Pancreas (tissue), 10 donors: ENCODE measurements at regions not wholly inside any gene's neighbourhood (a gene's known extent, or its start where the extent isn't known, plus 50 kb on each side); places are given as distances from the start of the nearest gene placed in this dataset.

Experiments used
- ATAC-seq, 4 donors: fragments of 200-7000 bp; cut with Tn5 transposase; one replicate each; pipeline versions ENCODE4 v1.8.0 to v1.9.1; 2020; ENCODE audit warnings: mild to moderate bottlenecking in 4 of 4, moderate library complexity in 4 of 4
- DNase-seq, 6 donors: peaks; one replicate each; pipeline ENCODE4 v3.0.0-alpha.2; 2020
- FAIRE-seq: peaks from 2 replicates; lab custom pipeline; 2012; peaks lifted over from hg19 to GRCh38; lab: Jason Lieb, UNC
- H3K27ac ChIP-seq, 4 donors: fragments of 200-600 bp; sonication (generic); 1 replicate in 3 of 4; 2 replicates in 1 of 4; pipeline versions ENCODE4 v1.5.0 to v1.8.0; 2020
- H3K27me3 ChIP-seq, 4 donors: fragments of 200-600 bp; one replicate each; pipeline ENCODE4 v1.8.0; 2021
- H3K36me3 ChIP-seq, 3 donors: fragments of 200-600 bp; sonication (generic) in 1 of 3; one replicate each; pipeline versions ENCODE4 v1.5.0 to v1.8.0; 2020 to 2021
- H3K4me1 ChIP-seq, 3 donors: fragments of 200-600 bp; one replicate each; pipeline ENCODE4 v1.8.0; 2021
- H3K4me3 ChIP-seq, 4 donors: fragments of 200-600 bp; sonication (generic) in 2 of 4; one replicate each; pipeline versions ENCODE4 v1.5.0 to v1.8.0; 2020 to 2021
- H3K9me3 ChIP-seq, 4 donors: fragments of 200-600 bp; one replicate each; pipeline ENCODE4 v1.8.0; 2021
- WGBS, 2 donors: extraction: QIAGEN DNeasy Blood & Tissue Kit; methylation state at CpG; one replicate each; pipeline ENCODE4 v1.1.7; 2013; 5-methylcytosine and 5-hydroxymethylcytosine counted together
- intact Hi-C, 3 donors: fragments of 100-400 bp; cut with DNase I; formaldehyde crosslinking; loops; one replicate each; pipeline versions ENCODE4 v1.11.1 to v1.14.2; 2022
- TF ChIP-seq, protein P1 (sequence below), 4 donors: fragments of 200-600 bp; sonication (generic) in 3 of 4; IDR thresholded peaks; one replicate each; pipeline versions ENCODE4 v1.5.0 to v1.8.0; 2021; ENCODE audit warnings: antibody characterized with exemption in 4 of 4
- donor health status: healthy with polysubstance abuse.
- donor health status: DM: no; HTN: no; CAD: no; lungs with moderate emphysema.
- donor health status: DM: no; HTN: no; CAD: no.
- donor health status: control.
- donor health status: control.
- donor health status: Bipolar disorder and iron deficiency.
- donor health status: DM: yes; HTN: yes; CAD: no.
- donor health status: DM: no; HTN: no; CAD: no.
- donor health status: DM: no; HTN: no; CAD: no.
- donor health status: DM: yes; HTN: yes; CAD: no.

DNA sequence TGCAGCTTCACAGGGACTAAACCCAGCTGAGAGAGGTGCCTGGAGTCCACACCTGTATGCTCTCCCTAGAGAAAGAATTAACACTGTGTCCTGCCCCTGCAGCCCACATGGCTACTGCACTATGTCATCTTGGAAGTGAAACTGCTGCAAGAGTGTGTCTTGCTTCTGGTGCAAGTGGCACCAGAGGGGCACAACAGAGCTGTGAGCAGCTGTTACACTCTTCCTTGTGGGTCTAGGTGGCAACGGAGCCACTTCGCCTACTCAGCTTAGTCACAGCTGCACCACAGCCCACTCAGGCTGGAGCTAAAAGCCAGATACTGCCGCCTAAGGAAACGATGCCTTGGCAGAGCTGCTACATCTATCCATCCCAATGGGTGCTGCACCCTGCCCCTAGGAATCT, 391.4 kb downstream of the COL12A1 start:
- H3K27ac ChIP-seq: no peak overlapping the region
- TF ChIP-seq, protein P1, sequence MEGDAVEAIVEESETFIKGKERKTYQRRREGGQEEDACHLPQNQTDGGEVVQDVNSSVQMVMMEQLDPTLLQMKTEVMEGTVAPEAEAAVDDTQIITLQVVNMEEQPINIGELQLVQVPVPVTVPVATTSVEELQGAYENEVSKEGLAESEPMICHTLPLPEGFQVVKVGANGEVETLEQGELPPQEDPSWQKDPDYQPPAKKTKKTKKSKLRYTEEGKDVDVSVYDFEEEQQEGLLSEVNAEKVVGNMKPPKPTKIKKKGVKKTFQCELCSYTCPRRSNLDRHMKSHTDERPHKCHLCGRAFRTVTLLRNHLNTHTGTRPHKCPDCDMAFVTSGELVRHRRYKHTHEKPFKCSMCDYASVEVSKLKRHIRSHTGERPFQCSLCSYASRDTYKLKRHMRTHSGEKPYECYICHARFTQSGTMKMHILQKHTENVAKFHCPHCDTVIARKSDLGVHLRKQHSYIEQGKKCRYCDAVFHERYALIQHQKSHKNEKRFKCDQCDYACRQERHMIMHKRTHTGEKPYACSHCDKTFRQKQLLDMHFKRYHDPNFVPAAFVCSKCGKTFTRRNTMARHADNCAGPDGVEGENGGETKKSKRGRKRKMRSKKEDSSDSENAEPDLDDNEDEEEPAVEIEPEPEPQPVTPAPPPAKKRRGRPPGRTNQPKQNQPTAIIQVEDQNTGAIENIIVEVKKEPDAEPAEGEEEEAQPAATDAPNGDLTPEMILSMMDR (IDR thresholded peaks at IDR 0.05): no peak
- DNase-seq: no peak
- no peak for FAIRE-seq
- WGBS, 2 donors: 74 to 80% methylated on average over 4 of the region's 4 CpGs
- H3K4me3 ChIP-seq: no peak overlapping the region
- no peaks in the 10 kb centered on the region for H3K4me1 ChIP-seq
- no peaks in the 10 kb centered on the region for H3K36me3 ChIP-seq
- no peak for ATAC-seq
- intact Hi-C loops: no loop called here
- no peaks in the 10 kb centered on the region for H3K27me3 ChIP-seq
- no peaks in the 10 kb centered on the region for H3K9me3 ChIP-seq

DNA sequence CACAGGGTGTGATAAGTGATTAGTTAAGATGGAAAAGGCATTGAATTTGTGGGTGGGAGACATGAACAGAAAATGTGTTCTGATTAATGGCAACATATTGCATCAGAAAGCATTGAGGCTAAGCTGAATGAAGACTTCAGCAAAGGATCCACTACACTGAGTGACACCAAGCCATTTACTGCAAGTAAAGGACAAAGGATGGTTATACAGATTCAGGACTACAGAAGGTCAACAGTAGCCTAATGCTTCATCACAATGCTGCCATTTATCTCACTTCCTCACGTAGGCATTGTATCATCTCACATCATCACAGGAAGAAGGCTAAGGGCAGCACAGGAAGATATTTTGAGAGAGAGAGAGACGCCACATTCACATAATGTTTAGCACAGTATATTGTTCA, 398.2 kb downstream of the COL12A1 start:
- Histone ChIP-seq H3K4me1 (no peaks in the 10 kb centered on the region), H3K9me3 (no peaks in the 10 kb centered on the region), H3K36me3 (no peaks in the 10 kb centered on the region), H3K4me3 (no peak overlapping the region), H3K27me3 (no peaks in the 10 kb centered on the region), H3K27ac (no peak overlapping the region)
- no peak for ATAC-seq
- WGBS, 2 donors: 84 to 86% methylated on average over 2 of the region's 2 CpGs
- DNase-seq: no peak
- intact Hi-C loops: no loop called here
- TF ChIP-seq, protein P1 (IDR thresholded peaks at IDR 0.05): no peak
- FAIRE-seq: no peak

DNA sequence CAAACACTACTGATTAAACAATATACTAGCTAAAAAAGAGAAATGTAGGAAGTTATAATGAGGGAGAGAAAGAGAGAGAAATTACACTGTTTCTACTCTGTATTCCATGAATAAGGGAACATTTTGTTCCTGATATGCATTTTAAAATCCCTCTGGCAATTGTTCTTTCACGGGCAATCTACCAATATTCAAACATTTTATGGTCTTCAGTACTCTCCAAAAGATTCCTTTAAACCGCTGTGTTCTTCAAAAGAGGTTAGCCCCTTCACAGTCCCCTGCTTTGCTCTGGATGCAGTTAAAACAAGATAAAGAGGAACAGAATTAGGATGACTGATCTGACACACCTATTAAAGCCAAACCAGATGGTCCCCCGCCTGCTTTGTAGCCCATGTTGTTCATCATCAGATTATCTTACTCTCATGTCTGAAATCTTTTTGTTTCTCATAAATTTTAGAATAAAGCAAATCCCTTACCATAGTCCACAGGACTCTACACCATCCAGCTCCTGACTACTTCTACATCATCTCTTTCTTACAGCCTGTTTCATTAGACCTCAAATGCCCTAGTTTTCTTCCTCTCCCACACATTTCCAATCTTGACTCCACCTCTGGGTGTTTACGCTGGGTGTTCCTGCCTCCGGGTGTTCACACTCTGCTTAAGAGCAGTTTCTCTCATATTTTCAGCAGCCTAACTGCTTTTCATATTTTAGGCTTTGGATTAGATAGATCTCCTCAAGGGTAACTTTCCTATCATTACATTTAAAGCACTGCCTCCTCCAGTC, 399.7 kb downstream of the COL12A1 start:
- Histone ChIP-seq H3K27ac (no peak overlapping the region), H3K4me1 (no peaks in the 10 kb centered on the region), H3K27me3 (no peaks in the 10 kb centered on the region), H3K9me3 (no peaks in the 10 kb centered on the region), H3K36me3 (no peaks in the 10 kb centered on the region), H3K4me3 (no peak overlapping the region)
- intact Hi-C loops: no loop called here
- WGBS, 2 donors: 61 to 68% methylated on average over 5 of the region's 5 CpGs
- ATAC-seq (peak in 1 of 4 donors; percentile 29), DNase-seq (no peak), FAIRE-seq (no peak)
- TF ChIP-seq, protein P1 (IDR thresholded peaks at IDR 0.05): no peak

DNA sequence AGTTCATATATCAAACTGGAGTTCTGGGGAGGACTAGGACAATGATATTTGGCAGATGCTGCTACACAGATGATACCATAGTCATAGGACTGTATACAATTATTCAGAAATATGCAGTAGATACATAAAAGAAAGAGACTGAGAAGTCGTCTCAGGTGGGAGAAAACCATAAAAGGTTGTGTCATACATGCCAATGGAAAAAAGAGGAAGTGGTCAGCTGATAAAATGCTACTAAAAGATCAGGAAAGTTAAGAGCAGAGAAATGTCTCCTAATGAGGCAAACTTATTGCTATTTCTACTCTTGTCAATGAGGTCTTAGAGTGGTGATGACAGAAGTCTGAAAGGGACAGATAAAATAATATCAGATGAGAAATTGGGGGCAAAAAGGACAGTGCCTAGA, 407.6 kb downstream of the COL12A1 start:
- H3K36me3 ChIP-seq: no peaks in the 10 kb centered on the region
- no peaks in the 10 kb centered on the region for H3K4me1 ChIP-seq
- intact Hi-C loops: no loop called here
- H3K27me3 ChIP-seq: no peaks in the 10 kb centered on the region
- no peaks in the 10 kb centered on the region for H3K9me3 ChIP-seq
- WGBS, 2 donors: 54 to 61% methylated on average over 1 of the region's 1 CpG
- H3K27ac ChIP-seq: no peak overlapping the region
- TF ChIP-seq, protein P1 (IDR thresholded peaks at IDR 0.05): no peak
- DNase-seq: no peak
- no peak for ATAC-seq
- H3K4me3 ChIP-seq: no peak overlapping the region
- no peak for FAIRE-seq

DNA sequence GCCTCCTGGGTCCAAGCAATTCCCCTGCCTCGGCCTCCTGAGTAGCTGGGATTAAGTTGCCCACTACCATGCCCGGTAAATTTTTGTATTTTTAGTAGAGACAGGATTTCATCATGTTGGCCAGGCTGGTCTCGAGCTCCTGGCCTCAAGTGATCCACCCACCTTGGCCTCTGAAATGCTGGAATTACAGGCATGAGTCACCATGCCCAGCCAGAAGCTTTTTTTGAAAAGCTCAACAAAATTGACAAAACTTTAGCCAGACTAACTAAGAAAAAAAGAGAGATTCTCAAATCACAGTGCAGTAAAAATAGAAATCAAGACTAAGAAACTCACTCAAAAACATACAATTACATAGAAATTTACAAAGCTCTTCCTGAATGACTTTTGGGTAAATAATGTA, 420.6 kb downstream of the COL12A1 start:
- H3K27me3 ChIP-seq: no peaks in the 10 kb centered on the region
- H3K9me3 ChIP-seq: no peaks in the 10 kb centered on the region
- no peak overlapping the region for H3K27ac ChIP-seq
- no peak for FAIRE-seq
- TF ChIP-seq, protein P1 (IDR thresholded peaks at IDR 0.05): no peak
- WGBS, 2 donors: 84 to 85% methylated on average over 3 of the region's 3 CpGs
- DNase-seq: no peak
- no peaks in the 10 kb centered on the region for H3K36me3 ChIP-seq
- intact Hi-C loops: no loop called here
- ATAC-seq: no peak
- H3K4me1 ChIP-seq: no peaks in the 10 kb centered on the region
- no peak overlapping the region for H3K4me3 ChIP-seq
